Activated naive CD4-positive, alpha-beta T cell treated with anti-CD3 and anti-CD28 coated beads, Interleukin-2, amount 50 U/mL, for 16 hours (primary cell): ENCODE measurements at regions not wholly inside any gene's neighbourhood (a gene's known extent, or its start where the extent isn't known, plus 50 kb on each side); places are given as distances from the start of the nearest gene placed in this dataset.
"Not testable (repeated sequence)": the region's sequence is repeated elsewhere in the genome, so short reads cannot be mapped to it uniquely, and the experiment has no call there.

Experiments used
- DNase-seq: peaks from one replicate; pipeline ENCODE4 v3.0.0-alpha.2; 2020

- no peak for DNase-seq
Measured at GRCh38 chr2:234796045-234796591, 155.7 kb upstream of the SH3BP4 start.

- DNase-seq, result no peak
Measured at GRCh38 chr2:234795272-234795920, 156.4 kb upstream of the SH3BP4 start.

DNA sequence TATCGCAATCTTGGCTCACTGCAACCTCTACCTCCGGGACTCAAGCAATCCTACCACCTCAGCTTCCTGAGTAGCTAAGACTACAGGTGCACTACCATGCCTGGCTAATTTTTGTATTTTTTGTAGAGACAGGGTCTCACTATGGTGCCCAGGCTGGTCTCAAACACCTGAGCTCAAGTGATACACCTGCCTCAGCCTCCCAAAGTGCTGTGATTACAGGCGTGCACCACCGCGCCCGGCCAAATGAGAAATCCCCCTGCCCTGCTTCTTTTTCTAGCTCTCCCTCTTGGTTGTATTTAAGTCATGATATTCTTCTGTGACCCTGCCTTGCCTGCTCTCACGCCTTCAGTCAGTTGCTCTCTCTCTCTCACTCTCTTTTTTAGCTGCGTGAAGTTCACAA lies 157.0 kb upstream of the SH3BP4 start:
- no peak for DNase-seq

DNA sequence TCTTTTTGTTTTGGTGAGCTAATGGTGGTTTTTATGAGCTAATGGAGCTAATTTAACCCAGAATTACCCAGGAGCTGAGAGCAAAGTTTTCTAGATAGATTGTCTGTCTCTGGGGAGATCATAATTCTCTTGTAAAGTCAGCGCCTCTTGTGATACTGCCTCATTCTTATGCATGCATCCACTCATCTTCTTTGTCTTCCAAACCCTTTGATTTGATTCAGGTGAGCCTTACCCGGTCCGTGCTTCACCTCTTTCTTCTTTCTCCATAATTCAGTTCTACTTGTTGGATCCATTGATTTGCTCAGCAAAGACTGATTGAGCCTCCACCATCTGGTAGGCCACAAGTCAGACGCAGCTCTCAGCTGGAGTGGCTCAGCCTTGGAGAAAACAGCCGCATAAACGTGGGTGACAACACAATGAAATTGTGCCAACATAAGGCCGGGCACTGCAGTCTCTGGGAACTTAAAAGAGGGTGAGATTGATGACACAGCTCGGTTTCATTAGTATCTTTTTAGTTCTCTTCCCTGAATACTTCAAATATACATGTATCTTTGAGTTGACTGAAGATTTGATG lies 158.5 kb upstream of the SH3BP4 start:
- DNase-seq, result no peak

DNA sequence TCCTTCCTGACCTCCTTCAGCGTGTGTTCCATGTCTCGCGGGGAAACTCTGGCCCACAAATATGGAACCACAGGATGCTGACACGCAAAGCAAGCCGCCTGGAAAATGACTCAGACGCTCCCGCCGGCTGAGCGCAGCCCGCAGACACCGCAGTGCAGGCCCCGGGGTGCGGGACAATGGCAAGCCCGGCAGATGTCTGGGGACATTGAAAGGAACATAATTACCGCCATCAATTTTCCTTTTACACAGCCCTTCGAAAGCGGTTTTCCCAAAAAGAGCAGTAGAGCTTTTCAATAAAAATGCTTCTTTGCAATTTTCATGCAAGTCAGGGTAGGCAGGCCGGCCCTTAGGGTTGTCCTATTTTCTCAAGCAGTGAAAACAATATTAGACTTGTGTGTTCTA lies 159.2 kb upstream of the SH3BP4 start:
- DNase-seq, result no peak

DNA sequence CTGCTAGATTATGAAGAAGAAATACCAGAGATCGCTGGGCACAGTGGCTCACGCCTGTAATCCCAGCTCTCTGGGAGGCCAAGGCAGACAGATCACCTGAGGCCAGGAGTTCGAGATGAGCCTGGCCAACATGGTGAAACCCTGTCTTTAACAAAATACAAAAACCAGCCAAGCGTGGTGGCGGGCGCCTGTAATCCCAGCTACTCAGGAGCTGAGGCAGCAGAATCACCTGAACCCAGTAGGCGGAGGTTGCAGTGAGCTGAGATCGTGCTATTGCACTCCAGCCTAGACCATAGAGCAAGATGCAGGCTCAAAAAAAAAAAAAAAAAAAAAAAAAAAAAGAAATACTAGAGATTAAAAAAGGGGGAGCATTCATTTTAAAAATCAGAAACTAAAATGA lies 159.7 kb upstream of the SH3BP4 start:
- DNase-seq, result not testable (repeated sequence)

DNA sequence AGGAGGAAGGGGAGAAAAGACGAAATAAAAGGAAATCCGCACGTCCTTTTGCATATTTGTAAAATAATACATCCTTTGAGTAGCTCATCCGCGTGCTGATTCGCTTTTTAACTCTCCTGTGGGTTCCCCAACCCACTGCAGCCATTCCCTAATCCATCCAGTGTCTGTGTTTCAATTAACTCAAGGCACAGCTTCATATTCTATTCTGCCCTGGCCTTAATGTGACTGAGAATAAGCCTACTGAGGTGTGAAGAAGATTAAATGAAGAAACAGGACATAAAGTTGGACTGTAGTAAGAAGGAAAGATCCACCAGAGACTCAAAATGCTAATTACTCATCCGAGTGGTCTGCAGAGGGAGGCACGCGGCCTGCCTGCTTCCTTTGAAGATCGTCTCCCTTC lies 161.4 kb upstream of the SH3BP4 start:
- DNase-seq, result no peak

GRCh38 chr2:234789556-234790325 lies 162.1 kb upstream of the SH3BP4 start:
- DNase-seq, result no peak

GRCh38 chr2:234788841-234789240 lies 163.0 kb upstream of the SH3BP4 start:
- DNase-seq, result no peak

- DNase-seq, result no peak
Measured at GRCh38 chr2:234788381-234788780, 163.4 kb upstream of the SH3BP4 start.

- DNase-seq, result no peak
Measured at GRCh38 chr2:234787114-234787513, 164.7 kb upstream of the SH3BP4 start.

GRCh38 chr2:234773764-234774409 lies 177.9 kb upstream of the SH3BP4 start:
- no peak for DNase-seq

DNA sequence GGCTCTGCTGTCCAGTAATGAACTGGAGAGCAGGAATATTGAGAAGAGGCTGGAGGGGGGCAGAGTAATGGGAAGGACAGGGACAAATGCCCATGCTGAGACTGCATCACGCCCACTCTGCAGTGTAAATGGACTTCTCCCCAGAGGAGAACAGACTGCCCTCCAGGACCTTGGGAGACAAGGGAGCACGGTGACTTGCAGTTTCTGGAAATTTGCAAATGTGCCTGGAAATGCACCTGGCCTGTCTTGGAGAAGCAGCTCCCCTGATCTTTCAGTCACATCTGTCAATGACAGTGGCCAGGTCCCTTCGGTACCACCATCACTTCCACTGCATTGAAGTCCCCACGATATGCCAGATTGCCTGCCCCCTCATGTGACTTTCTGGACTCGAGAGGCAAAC lies 178.7 kb upstream of the SH3BP4 start:
- no peak for DNase-seq

DNA sequence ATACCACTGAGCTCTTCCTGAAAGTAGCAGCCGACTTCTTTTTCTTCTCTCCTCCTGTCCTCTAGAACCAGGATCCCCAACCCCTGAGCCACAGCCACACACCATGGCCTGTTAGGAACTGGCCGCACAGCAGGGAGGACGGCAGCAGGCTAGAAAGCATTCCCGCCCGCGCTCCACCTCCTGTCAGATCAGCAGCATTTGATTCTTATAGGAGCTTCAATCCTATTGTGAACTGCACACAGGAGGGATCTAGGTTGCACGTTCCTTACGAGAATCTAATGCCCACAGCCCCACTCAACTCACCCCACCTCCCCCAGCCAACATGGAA lies 179.1 kb upstream of the SH3BP4 start:
- no peak for DNase-seq

DNA sequence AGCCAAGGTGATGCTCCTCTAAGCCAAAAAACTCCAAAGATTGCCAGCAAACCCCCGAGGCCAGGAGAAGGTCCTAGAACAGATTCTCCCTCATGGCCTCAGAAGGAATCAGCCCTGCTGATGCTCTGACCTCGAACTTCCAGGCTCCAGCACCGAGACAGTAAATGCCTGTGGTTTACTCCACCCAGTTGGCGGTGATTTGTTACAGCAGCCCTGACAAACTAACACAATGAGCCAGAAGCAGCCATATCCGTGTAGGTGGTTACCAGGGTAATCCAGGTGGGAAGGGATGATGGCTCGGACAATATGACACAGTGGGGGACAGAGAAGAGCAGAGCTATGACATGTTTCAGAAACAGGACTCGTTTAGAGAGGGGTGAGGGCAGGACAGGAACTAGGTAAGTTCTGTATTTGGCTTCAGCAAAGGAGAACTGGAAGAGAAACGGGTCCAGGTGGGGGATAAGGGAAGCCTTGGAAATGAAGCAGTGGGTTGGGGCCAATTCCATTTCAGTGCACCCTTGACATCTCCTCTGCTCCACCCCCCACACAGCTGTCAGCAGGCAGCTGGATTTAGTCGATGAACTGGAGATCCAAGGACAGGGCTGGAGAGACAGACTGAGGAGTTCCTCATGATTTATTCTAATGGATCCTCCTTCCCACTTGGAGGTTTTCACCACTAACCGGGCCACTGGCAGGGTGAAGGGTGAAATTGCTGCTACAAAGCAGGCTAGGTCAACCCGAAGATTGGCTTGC lies 179.7 kb upstream of the SH3BP4 start:
- DNase-seq, result no peak

DNA sequence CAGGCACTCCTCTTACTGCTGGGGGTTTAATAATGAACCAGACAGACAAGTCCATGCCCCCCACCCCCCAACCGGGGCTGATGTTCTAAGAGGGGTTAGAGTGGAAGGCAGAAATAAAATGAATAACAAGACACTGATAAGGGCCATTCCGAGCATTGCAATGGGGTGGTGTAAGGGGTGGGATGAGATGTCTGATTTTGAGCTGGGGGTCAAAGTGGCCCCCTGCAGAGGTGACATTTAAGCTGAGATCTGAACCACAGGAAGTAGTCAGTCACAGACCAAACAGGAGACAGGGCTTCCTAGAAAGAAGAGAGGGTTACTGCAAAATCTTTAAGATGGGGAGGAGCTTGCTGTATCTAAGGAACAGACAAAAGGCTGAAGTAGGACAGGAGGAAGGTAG lies 180.6 kb upstream of the SH3BP4 start:
- DNase-seq, result no peak

GRCh38 chr2:234770715-234771141 lies 181.1 kb upstream of the SH3BP4 start:
- DNase-seq, result no peak

DNA sequence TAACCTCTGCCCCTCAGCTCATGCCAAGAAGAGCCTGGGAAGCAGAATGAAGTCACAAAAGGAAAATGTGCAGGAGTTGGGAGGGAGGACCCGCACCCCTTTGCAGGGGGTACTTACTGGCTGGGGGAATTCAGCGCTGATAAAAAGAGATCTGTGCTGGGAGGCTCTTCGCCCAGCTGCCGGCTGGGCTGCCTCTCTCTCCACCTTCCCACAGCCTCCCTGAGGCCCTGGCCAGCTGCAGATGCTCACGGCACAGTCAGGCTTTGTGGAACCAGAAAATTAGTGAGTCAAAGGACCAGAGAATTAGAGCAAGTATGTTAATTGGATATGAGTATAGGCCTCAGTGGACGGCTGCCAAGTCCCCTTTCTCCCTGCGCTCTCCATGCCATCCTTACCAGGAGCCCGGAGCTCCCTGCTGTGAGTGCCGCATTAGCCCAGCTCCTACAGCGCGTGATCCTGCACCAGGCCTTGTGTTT lies 181.7 kb upstream of the SH3BP4 start:
- no peak for DNase-seq

DNA sequence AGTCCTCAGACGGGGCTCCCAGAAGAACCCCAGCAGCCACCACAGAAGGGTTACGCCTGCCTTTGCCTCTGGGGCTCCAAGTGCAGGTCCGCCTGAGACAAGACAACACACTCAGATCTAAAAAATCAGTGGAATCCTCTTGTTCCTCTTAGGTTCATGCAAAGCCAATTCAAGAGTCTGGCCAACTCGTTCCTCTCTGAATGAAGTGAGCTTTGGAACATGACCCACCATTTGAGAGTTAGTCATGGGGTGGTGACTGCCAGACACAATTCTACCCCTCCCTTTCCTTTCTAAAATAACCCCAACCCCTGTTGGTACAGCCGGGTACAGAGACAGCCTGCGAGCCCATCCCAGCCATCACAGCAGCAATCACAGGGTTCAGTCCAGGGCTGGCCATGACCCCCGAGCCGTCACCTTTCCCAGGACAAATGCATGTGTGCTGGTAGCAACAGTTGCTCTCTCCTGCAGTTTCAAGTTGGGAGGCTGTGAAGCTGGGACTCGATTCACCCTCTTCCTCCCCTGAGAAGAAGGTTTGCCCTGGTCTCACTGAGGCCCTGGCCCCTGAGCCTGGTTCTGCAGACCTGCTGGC lies 183.1 kb upstream of the SH3BP4 start:
- no peak for DNase-seq

DNA sequence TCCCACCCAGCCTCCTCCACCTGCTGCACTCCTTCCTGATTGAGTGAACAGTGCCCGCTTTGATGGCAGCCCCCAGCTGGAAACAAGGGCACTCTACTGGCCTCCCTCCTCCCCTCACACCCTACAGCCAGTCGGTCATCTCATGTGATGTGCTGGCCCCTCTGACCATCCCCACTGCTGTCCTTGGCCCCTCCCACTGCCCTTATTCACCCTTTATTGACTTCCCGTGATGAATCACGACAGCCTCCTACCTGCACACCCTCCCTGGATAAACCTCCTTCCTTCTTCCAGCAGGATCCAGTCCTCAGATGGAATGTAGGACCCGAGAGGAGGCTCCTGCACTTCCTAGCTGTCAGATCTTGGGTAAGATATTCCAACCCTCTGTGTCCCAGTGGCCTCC lies 186.5 kb upstream of the SH3BP4 start:
- no peak for DNase-seq

DNA sequence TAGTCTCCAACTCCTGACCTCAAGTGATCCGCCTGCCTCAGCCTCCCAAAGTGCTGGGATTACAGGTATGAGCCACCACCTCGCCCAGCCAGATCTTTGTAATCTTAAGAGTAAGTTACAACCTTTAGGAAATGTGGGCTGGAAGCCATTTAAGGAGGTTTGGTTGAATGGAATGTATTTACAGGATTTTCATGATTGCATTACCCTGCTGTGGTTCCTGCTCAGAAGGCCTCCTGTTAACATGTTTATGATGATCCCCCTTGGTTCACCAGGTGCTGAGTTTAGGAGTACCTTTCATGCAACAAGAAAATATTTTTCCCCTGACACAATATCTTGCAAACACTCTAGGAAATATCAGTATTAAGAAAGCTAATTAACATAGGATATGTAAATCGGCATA lies 187.4 kb upstream of the SH3BP4 start:
- no peak for DNase-seq
